ENCODE measurements at regions not wholly inside any gene's neighbourhood (a gene's known extent, or its start where the extent isn't known, plus 50 kb on each side); places are given as distances from the start of the nearest gene placed in this dataset.

- TF ChIP-seq POLR2A (IDR thresholded peaks at IDR 0.05; ENCODE audit: low read depth, low read length) (no peak), CTCF (conservative IDR thresholded peaks at IDR 0.05; ENCODE audit: low read depth, low read length) (no peak), RFX5 (IDR thresholded peaks at IDR 0.05; ENCODE audit: low read depth, low read length) (no peak), MAZ (IDR thresholded peaks at IDR 0.05; ENCODE audit: borderline replicate concordance, low read depth, low read length) (no peak), MXI1 (IDR thresholded peaks at IDR 0.05; ENCODE audit: borderline replicate concordance, low read depth, low read length) (no peak)
These were observed 50.5 kb upstream of the MAGEC3 start for GRCh38 chrX:141787655-141788054.

All from IMR-90 (cell line).